GM21529 (cell line): ENCODE measurements at regions not wholly inside any gene's neighbourhood (a gene's known extent, or its start where the extent isn't known, plus 50 kb on each side); places are given as distances from the start of the nearest gene placed in this dataset.

Experiments
- ATAC-seq: cut with Tn5 transposase; IDR thresholded peaks from one replicate; pipeline ENCODE4 v1.9.1; 2021; ENCODE audit not compliant: unreplicated experiment

DNA sequence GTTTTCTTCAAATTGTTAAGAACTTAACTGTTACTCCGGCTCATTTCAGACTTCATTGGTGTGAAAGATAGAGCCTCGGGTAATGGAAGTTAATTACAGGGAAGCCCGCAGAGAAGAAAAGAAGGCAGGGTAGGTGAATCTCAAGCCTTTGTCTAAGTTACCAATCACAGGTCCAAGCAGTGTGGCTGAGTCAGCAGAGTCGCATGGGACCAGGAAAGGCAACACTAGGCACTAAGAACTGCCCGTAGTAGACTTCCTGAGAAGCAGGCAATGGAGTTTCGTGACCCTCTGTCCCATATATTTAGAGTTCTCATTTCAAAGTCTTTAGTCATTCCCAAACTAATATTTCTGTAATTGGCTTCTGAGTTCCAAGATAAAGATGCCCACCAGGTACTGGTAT is 122.9 kb upstream of the STT3B start:
- no peak for ATAC-seq

DNA sequence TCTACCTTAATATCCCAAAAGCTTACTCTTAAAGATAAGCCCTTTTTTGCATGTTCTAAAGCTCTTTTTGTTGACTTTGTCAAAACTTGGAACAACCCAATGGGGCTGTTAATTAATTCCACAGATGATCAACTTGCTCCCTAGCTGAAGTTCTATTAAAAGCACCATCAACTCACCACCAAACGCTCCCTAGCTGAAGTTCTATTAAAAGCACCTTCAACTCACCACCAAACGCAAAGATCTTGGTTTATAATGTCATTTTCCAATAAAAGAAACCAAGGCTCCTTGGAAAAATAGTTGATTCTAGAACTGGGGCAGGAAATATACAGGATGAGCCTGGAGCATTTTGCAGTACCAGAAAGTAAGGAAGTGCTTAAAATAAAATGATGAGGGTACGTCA is 122.3 kb upstream of the STT3B start:
- ATAC-seq: no peak

DNA sequence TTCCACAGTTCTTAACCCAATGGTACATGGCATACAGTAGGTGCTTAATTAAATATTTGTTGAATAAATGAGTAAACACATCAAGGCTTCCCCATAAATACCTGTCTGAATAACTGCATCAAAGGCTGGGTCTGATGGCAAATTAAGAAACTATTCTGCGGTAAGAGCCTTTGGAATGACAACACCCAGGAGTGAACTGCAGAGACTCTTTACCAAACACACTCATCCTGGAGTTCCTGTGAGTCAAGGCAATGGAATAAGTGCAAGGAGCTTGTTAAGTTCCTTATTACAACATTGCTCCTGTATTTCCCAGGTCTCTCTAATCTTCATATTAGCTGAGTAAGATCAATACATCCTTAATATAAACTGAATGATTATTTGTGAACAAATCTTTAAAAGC is 119.9 kb upstream of the STT3B start:
- ATAC-seq: no peak

DNA sequence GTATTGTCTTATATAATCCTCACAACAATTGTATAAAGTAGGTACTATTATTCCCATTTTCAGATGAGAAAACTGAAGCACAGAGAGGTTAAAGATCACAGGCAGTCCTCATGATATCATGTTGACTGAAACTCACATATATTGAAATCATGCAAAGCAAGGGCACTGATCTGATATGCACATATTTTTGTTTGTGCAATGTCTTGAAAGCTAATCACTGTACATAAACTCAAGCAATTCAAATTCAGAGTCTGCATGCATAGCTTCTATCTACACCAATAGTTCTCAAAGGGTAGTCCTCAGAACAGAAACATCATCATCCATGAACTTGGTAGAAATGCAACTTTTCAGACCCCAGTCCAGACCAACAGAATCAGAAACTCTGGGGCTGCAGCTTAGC is 119.2 kb upstream of the STT3B start:
- ATAC-seq: no peak

DNA sequence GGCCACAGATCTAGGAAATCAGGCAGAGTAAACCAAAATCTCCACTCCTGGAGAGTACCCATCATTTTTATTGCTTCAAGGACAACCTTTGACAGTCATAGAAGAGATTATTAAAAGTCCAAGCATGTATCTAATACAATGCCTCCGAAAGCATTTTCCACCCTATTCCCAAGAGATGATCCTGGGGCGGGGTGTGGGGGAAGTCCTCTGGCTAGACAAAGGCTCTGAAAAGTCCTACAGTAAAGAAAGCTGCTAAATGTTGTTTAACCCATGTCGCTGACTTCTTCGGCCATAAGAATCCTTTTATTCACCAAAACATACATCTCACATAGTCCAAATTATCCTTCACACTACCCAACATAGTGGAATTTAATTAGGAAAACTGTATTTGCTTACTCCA is 115.7 kb upstream of the STT3B start:
- ATAC-seq: no peak

DNA sequence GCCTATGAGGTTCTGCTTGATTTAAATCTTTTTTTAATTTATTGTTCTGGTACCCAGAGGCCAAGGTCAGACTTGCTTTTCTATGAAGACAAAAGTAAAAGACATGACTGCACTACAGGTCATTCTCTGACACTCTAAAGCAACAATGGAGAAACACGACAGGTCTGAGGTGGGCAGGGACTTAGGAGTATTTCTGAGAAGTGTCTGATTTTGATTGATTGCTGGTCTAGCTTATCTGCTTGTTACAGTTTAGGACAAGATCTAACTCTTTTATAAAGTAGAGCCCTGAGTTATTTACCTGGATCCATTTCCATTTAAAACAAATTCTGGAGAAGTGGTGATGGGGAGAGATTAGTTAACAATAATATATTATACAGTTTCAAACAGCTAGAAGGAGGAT is 115.2 kb upstream of the STT3B start:
- ATAC-seq: no peak

DNA sequence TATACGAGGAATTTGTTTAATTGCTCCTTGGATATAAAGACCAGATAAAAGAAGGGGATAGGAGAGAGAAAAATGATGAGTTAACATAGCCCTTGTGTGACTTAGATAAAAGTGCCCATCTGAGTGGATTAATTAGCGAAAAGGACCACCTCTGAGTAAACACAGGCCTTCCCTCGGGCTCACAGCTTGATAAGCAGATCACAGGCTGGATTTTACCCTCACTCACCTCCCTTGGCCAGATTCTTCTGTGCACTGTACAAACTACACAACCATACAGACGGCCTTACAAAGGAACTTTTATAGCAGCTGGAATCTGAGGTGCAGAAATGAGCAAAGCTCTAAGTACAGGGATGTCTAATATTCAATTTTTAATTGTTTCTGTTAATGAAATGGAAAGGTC is 112.4 kb upstream of the STT3B start:
- ATAC-seq: no peak

DNA sequence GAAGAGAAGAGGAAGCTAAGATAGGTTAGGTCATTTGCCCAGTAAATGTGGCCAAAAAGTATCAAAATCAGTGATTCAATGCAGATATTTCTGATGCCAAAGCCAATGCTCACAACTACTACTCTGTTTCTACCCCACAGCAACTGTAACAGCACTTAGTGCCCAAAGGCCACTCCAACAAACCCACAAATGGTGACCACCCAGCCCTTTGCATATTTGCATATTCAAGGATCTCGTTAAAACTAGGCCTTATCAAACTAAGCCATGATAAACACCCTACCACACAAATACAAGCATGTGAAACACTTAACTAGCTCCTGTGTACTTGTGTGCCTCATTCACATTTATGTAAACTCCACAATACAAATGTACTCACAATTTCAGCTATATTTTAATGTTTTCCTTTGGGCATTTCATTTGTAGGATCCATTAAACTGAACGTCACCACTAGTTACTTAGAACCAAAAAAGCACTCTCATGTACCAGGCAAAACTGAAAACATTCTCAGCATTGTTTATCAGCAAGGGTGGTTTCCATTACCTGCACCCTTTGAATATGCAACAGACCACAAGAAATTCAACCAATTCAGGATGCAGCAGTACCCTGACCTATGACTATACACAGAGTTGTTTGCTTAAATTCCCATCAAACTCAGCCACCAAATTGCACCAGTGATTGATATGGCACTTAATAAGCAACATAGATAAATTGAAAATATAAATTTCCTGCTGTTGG is 111.2 kb upstream of the STT3B start:
- no peak for ATAC-seq

DNA sequence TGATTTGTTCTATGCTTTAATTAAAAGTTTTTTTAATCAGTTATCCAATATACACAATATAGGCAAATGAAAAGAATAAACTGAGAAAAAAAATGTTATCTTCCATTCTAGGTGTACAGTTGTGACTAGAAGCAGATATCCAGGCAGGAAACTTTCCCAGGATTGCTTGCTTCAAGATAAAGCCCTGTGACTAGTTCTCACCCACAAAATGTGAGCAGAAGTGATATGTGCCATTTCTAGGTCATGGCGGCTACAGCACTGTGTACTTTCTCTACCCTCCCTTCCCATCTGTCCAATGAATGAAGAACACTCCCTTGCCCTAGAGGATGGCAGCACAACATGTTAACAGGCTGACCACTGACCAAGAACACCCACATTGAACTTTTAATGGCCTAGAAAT is 110.5 kb upstream of the STT3B start:
- no peak for ATAC-seq

DNA sequence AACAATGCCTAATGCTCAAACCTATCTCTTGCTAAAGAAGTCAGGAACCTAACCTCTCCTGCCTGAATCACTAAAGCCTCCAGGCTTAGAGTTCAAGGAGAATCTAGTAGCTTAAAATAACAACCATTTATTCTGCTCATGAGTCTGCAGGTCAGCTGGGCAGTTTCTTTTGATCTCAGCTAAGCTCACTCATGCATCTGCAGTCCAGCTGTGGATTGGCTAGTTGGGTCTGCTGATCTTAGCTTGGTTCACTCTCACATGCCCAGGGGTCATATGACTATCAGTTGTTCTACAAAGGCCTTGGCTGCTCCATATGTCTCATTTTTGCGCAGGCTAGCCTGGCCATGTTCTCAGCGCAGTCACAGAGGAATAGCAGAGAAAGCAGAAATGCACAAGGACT is 109.2 kb upstream of the STT3B start:
- no peak for ATAC-seq

DNA sequence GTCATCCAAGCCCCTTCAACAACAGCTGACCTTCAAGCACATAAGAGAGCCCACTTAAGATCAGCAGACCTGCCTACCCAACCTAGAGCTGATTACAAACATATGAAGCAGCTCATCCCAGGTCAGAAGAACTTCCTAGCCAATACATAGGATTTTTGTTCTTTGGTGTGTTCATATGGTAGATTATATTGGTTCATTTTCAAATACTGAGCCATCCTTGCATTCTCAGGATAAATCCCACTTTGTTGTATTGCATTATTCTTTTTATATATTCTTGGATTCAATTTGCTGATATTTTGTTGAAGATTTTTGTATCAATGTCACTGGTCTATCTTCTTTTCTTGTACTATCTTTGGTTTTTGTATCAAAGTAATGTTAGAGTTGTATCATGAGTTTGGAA is 107.3 kb upstream of the STT3B start:
- ATAC-seq: no peak

DNA sequence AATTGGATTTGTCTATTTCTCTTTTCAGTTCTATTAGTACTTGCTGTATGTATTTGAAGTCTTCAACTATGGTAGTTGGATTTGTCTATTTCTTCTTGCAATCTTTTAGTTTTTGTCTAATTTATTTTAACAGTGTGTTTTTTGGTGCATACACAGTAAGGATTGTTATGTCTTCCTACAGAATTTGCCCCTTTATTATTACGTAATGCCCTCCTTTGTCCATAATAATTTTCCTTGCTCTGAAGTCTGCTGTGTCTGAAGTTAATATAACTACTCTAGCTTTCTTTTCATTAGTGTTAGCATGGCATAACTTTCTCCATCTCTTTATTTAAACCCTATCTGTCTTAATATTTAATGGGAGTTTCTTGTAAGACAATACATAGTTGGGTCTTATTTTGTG is 105.1 kb upstream of the STT3B start:
- no peak for ATAC-seq

DNA sequence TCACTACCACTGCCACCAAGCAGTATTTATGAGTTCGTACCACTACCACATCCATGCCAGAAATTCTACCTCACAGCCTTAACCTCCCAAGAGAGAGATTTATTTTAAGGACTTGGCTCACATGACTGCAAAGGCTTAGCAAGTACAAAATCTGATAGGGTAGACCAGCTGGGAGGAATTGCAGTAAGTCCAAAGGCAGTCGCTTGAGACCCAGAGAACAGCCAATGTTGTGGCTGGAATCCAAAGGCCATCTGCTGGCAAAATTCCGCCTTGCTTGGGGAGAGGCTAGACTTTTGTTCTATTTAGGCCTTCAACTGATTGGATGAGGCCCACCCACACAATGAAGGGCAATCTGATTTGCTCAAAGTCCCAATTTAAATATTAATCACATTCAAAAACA is 101.4 kb upstream of the STT3B start:
- ATAC-seq: no peak

DNA sequence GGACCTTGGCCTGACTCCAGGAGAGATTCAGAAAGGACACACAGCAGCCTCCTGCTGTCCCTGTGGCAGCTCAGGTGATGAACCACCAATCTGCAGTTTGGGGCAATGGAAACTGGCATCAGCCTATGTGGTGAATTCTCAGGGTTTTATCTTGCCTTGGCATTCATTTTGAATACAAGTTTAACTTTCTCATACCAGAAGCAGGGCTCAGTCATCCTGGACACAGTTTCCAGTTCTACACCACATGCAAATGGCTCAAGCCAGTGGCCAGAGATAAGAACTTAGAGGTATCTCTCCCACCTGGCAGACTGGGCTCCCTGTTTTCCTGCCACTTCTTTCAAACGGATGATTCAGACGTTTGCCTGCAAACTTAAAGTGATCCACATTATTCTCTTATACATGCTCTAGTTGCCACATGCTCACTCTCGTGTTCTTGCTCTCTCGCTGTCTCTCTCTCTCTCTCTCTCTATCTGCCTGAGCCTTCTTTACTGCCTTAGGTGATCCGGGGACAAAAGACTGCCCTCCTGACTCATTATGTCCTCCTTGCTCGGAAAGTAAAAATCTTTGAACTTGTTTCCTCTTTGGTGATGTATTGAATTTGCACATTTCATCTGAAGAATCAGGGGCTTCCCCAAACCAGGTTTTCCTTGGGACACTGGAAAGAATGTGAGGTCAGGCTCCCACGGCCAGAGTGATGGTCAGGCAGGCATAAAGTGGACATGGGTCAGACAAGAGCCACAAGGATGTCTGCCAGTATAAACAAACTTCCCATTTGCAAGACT is 99.6 kb upstream of the STT3B start:
- no peak for ATAC-seq

DNA sequence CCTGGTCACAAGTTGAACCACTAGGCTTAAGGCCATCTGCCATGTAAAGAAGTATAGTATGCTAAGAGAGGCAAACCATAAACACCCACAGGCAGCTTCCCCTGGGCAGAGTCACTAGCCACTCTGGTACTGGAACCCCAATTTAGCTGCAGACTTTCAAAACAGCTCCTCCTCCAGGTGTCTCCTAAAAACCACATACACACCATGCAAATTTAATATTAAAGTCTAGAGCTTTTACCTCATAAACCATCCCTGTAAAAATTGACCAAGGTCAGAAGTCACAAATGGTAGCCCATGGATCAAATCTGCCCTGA is 99.1 kb upstream of the STT3B start:
- no peak for ATAC-seq

DNA sequence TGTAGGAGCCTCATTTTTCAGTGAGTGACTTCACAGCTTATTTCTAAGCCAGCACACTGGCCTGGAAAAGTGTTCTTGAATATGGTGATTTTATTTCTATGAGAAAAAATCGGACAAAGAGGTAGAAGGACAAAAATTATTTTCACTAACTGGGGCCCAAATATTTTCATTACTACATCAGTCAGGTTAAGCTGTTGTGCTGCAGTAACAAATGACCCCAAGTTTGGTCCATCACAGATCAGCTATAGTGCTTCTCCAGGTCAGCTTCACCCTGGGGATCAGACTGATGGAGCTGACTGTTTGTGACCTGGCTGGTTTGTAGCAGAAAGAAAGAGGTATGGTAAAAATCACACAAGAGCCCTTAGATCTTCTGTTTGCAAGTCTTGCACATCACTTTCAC is 97.9 kb upstream of the STT3B start:
- ATAC-seq: no peak

DNA sequence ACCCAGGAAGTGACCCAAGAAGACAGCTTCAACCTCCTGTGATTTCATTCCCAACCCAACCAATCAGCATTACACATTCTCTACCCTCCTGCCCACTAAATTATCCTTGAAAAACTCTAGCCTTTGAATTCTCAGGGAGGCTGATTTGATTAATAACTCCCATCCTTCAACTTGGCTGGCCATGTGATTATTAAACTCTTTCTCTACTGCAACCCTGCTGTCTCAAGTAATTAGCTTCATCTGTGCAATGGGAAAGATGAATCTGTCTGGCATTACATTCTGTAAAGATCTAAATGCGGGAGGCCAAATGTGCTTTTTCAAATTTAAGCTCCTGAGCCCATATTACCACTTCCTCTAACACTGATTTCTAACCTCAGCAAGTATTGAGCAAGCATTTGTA is 95.9 kb upstream of the STT3B start:
- ATAC-seq: no peak

DNA sequence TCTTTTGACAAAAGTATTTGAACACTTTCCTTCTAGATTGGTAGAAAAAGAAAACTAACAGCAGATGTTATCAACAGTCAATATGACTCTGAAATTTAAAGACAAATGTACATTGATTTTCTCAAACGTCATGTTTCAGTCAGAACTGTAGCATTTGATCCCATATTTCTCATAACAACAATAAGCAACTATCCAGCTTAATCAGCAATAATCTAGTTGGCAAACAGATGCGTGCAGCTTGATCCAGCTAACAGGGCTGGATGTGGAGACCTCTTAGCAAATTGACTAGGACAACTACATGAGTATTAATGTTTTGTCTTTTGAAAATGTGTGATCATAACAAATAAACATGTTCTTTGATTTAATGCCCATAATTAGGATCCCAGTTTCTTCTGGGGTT is 94.0 kb upstream of the STT3B start:
- no peak for ATAC-seq

DNA sequence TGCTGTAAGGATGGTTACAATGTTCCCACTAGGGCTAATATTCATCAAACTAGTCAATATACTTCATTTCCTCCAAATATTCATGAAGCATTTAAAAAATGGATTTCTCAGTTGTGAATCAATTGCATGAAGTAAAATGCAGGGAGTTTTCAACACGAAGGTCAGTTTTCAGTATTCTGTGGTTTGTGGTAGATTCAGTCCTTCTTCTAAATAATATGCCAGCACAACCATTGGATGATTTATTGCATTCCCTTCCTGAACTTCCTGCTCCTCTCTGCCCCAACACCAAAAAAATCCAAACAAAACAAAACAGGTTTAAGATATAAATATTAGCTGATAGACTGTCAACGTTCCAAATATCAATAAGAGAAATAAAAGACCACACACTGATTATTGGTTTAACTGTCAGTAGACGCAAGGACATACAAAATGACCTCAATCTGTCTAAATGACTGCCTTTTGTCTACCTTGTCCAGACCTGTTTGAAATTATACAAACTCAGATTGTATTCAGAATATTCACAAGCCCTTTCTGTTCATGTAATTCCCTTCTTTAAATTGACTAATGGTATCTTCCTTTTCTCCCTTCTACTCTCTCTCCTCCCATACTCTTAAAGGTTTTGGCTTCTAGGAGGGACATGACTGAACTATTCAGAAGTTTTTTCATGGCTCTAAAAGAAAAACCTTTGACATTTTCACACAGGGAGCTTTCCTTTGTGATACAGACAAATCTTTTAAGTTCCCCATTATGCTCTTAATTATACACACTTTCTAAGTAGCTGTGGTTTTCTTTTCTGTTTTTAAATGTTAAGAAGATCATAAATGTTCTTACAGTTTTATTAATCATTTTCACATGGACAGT is 92.6 kb upstream of the STT3B start:
- ATAC-seq: no peak

DNA sequence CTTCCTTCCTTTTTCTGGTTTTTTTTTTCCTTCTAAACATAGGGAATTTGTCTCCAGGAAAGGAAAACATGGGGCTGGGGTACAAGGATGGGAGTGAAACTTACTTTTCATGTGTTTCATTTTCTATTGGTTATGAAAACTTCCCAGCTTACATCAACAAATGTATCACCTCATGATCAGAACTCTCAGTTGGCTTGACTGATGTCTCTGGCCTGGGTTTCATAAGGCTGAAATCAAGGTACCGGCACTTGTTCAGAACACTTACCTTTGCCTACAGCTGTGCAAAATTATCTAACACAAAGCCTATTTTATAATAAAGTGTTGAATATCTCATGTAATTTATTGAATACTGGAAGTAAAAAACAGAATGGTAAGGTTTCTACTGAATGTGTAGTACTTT is 91.8 kb upstream of the STT3B start:
- no peak for ATAC-seq

DNA sequence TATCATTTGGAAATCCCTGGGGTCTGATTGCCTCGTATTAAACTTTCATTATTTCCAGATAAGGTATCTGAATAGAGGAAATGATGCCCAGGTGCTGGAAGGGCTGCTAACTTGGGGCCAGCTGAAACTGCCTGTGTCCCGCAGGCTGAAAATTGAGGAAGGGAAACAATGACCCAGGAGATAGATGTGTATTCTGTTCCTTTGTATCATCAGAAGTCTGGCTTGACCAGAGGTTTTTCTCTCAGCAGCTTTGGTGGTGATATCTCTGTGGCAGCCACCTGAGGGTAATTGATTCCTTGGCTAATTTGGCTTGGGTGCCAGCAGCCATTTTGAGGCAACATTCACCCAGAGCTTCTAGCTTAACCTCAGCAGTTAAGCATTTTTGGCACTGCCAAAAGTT is 90.0 kb upstream of the STT3B start:
- no peak for ATAC-seq
